Fibroblast of pulmonary artery (primary cell): ENCODE measurements at regions not wholly inside any gene's neighbourhood (a gene's known extent, or its start where the extent isn't known, plus 50 kb on each side); places are given as distances from the start of the nearest gene placed in this dataset.

ENCODE experiments used
- DNase-seq: peaks from one replicate; pipeline ENCODE4 v3.0.0-alpha.2; 2010; ENCODE audit warnings: low read depth
- H3K4me3 ChIP-seq: replicated peaks from 2 replicates; pipeline ENCODE4 v1.5.1; 2011; ENCODE audit warnings: low read depth, mild to moderate bottlenecking, control low read depth, low read length, moderate library complexity
- TF ChIP-seq, protein P1 (sequence below): IDR thresholded peaks from 2 replicates; pipeline ENCODE4 v1.5.1; 2011; ENCODE audit warnings: mild to moderate bottlenecking, control low read depth, low read length, inconsistent platforms; ENCODE audit errors: missing control alignments

DNA sequence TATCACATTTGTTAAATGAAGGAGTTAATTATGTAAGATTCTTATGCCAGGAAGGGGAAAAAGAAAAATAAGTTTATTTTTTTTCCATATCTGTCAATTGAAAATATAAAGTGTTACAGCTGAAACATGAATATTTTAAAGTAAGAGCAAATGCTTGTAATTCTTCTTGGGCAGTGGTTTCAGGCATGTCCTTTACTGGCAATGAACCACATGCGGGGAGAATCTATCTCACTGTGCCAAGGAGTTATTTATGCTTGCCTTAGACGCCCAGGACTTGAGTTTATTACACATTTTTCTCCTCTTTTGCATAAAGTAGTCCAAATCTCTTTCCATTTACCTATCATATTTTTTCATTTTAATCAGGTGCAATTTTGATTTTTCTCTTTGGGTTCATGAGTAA lies 207.8 kb upstream of the NRIP1 start:
- peak; percentile 24 for DNase-seq
- H3K4me3 ChIP-seq: no peak overlapping the region
- TF ChIP-seq, protein P1, sequence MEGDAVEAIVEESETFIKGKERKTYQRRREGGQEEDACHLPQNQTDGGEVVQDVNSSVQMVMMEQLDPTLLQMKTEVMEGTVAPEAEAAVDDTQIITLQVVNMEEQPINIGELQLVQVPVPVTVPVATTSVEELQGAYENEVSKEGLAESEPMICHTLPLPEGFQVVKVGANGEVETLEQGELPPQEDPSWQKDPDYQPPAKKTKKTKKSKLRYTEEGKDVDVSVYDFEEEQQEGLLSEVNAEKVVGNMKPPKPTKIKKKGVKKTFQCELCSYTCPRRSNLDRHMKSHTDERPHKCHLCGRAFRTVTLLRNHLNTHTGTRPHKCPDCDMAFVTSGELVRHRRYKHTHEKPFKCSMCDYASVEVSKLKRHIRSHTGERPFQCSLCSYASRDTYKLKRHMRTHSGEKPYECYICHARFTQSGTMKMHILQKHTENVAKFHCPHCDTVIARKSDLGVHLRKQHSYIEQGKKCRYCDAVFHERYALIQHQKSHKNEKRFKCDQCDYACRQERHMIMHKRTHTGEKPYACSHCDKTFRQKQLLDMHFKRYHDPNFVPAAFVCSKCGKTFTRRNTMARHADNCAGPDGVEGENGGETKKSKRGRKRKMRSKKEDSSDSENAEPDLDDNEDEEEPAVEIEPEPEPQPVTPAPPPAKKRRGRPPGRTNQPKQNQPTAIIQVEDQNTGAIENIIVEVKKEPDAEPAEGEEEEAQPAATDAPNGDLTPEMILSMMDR: no peak

DNA sequence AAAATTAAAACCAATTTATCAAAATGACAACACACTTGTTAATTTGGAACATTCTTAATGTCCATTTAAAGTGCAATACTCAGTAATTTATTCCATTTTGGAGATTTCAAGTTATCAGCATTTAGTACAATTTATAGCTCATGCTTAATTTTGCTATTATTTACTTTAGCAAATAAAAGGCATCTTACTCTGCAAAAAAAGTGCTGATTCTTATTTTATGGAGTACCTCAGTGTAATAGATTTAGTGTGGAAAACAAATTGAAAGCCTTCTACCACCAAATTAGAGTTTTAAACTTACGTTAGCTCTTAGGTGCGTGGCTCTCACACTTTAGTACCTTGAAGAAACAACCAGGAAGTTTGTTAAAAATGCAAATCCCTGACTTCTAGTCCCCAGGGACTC lies 208.4 kb upstream of the NRIP1 start:
- H3K4me3 ChIP-seq: no peak overlapping the region
- DNase-seq: no peak
- TF ChIP-seq, protein P1: no peak

DNA sequence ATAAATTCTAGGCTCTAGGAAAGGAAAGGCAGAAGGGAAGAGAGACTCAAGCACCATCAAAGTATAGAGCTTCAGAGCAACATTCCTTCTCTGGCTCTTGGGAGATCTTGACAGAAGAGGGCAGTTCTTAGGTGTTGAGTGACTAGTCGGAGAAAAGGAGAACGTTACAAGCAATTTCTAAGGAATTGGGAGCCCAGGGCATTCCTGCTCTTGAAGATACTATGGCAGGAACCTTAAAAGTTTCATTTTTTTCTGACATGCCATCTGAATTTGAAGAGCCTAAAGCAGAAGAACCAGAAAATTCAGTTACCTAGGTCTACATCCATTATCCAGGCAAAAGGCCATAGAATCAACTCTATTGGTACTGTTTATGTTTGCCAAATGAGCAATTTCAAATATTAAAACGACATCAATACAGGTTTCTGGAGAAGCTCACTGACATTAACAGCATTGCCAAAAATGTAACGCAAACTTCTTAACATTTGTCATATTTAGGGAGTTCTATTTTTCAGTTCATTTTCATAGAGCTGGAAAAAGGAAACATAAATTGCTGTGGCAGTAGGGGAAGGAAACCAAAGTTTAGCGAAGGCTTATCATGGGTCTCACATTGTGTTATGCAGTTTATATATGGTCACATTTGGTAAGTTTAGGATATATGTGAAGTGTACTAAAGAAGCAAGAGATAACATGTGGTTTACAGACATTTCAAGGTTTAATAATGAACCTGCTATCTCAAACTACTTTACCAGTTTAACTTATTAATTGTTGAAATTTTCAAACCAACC lies 210.1 kb upstream of the NRIP1 start:
- DNase-seq: no peak
- TF ChIP-seq, protein P1: no peak

DNA sequence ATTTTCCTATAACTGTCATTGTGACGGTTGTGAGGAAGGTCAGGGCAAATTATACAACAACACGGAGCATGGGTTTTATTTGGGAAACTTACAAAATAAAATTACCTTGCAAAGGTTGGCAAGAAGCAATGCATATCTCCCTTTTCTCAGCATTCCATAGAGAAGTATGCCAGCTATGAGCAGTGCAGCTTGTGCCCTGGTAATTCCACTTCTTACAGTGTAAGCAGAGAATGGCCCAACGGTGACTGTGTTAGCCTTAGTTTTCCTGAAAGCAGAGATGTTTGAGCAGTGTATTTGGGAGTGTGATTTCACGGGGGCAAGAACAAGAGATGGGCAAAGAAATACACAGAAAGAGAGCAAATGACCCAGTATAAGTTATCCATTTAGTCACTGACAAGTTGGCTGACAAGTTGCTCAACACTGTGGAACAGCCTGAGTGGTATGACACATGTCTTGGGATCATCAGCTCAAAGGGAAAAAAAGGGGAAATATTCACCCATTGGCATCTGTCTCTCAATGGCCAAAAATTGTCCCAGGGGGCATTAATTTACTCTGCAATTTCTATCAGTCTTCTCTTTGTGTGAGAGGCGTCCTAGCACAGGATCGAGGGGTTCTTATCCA lies 210.9 kb upstream of the NRIP1 start:
- no peak for DNase-seq
- TF ChIP-seq, protein P1: no peak
- H3K4me3 ChIP-seq: no peak overlapping the region

More for the DNA sequence above, 210.1 kb upstream of the NRIP1 start:
- no peak overlapping the region for H3K4me3 ChIP-seq

DNA sequence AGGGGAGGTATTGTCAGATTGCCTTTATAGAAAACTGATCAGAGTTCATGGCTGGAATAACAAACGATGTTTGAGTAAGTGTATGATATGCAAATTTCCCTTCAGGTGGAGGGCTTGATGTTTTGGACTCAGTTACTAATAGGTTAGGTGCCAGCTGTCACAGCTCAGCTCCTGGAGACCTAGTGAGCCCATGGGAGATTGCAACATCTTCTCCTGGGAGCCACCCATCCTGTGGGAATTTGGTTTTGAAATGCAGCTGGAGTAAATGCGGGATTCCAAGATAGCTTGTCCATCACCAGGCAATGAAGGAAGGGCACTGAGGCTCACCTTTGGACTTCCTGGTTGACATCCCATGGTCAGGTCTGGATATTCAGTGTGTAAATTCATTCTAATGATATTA lies 211.4 kb upstream of the NRIP1 start:
- peak; percentile 21 for DNase-seq

DNA sequence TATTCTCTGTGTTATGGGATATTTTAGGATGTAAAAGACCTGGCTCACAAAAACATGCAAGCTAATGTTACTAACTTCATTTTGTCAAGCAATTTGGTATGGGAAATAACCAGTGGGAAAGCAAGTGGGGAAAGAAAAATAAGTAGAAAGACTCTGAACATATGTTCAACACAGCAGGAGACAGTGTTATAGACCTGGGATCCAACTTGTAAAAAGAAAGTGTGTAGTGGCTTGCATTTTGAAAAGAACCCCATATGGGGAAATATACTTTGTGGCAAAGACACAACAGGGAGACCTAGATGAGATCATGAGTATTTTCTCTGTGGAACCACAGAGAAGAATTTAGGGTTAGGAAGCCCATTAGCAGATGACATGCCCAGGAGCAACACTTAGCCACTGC lies 212.7 kb upstream of the NRIP1 start:
- H3K4me3 ChIP-seq: no peak overlapping the region
- TF ChIP-seq, protein P1: no peak
- DNase-seq: no peak

More for the DNA sequence above, 211.4 kb upstream of the NRIP1 start:
- TF ChIP-seq, protein P1: no peak
- H3K4me3 ChIP-seq: no peak overlapping the region
